Eye (tissue), 1 donor: ENCODE measurements at regions not wholly inside any gene's neighbourhood (a gene's known extent, or its start where the extent isn't known, plus 50 kb on each side); places are given as distances from the start of the nearest gene placed in this dataset.

Experiments
- DNase-seq: peaks from one replicate; pipeline ENCODE4 v3.0.0-alpha.2; 2015

GRCh38 chr6:20313960-20314530 lies 87.6 kb upstream of the E2F3 start:
- DNase-seq, result no peak

- DNase-seq, result no peak
Observed at GRCh38 chr6:20314866-20315845, 86.5 kb upstream of the E2F3 start.

GRCh38 chr6:20317430-20317829 lies 84.2 kb upstream of the E2F3 start:
- DNase-seq, result no peak

- no peak for DNase-seq
Observed at GRCh38 chr6:20318851-20319387, 82.8 kb upstream of the E2F3 start.

- DNase-seq, result no peak
Observed at GRCh38 chr6:20319520-20320357, 81.9 kb upstream of the E2F3 start.

- DNase-seq, result no peak
Observed at GRCh38 chr6:20325641-20326421, 75.8 kb upstream of the E2F3 start.

GRCh38 chr6:20326422-20326728 lies 75.3 kb upstream of the E2F3 start:
- no peak for DNase-seq

GRCh38 chr6:20327141-20327540 lies 74.5 kb upstream of the E2F3 start:
- no peak for DNase-seq

- no peak for DNase-seq
Observed at GRCh38 chr6:20328266-20328923, 73.3 kb upstream of the E2F3 start.

- no peak for DNase-seq
Observed at GRCh38 chr6:20328924-20329300, 72.8 kb upstream of the E2F3 start.

GRCh38 chr6:20331042-20331441 lies 70.6 kb upstream of the E2F3 start:
- no peak for DNase-seq

GRCh38 chr6:20331625-20332024 lies 70.1 kb upstream of the E2F3 start:
- no peak for DNase-seq

- peak; percentile 18 for DNase-seq
Observed at GRCh38 chr6:20332441-20333006, 69.2 kb upstream of the E2F3 start.

- no peak for DNase-seq
Observed at GRCh38 chr6:20333721-20334269, 67.9 kb upstream of the E2F3 start.

- DNase-seq, result no peak
Observed at GRCh38 chr6:20334334-20334733, 67.3 kb upstream of the E2F3 start.

GRCh38 chr6:20334962-20335361 lies 66.7 kb upstream of the E2F3 start:
- DNase-seq, result no peak

GRCh38 chr6:20335872-20336271 lies 65.8 kb upstream of the E2F3 start:
- DNase-seq, result no peak

GRCh38 chr6:20338156-20338555 lies 63.5 kb upstream of the E2F3 start:
- DNase-seq, result no peak

- DNase-seq, result no peak
Observed at GRCh38 chr6:20340068-20340848, 61.4 kb upstream of the E2F3 start.

- DNase-seq, result no peak
Observed at GRCh38 chr6:20341096-20341495, 60.6 kb upstream of the E2F3 start.

GRCh38 chr6:20341564-20341963 lies 60.1 kb upstream of the E2F3 start:
- no peak for DNase-seq
